GM10266 (cell line): ENCODE measurements at regions not wholly inside any gene's neighbourhood (a gene's known extent, or its start where the extent isn't known, plus 50 kb on each side); places are given as distances from the start of the nearest gene placed in this dataset.

Experiments used
- DNase-seq: peaks from one replicate; pipeline ENCODE4 v3.0.0; 2012; ENCODE audit errors: extremely low spot score
- CTCF ChIP-seq: IDR thresholded peaks from 2 replicates; pipeline ENCODE4 v1.5.1; 2012; ENCODE audit warnings: mild to moderate bottlenecking, low read depth; ENCODE audit not compliant: control insufficient read depth, insufficient read depth; ENCODE audit errors: missing control alignments

GRCh38 chrX:7330971-7331746, 183.2 kb upstream of the PUDP start:
- no peak for TF ChIP-seq CTCF
- DNase-seq, result no peak

GRCh38 chrX:7330556-7330955, 182.6 kb upstream of the PUDP start:
- no peak for DNase-seq

GRCh38 chrX:7318661-7319060, 170.7 kb upstream of the PUDP start:
- no peak for TF ChIP-seq CTCF

More at GRCh38 chrX:7330556-7330955, 182.6 kb upstream of the PUDP start:
- no peak for TF ChIP-seq CTCF

GRCh38 chrX:7318241-7318640, 170.3 kb upstream of the PUDP start:
- DNase-seq, result no peak
- TF ChIP-seq CTCF, result no peak

More at GRCh38 chrX:7318661-7319060, 170.7 kb upstream of the PUDP start:
- no peak for DNase-seq

GRCh38 chrX:7316887-7317286, 168.9 kb upstream of the PUDP start:
- TF ChIP-seq CTCF, result no peak
- DNase-seq, result no peak

- DNase-seq, result no peak
- no peak for TF ChIP-seq CTCF
Measured at GRCh38 chrX:7316280-7316679, 168.3 kb upstream of the PUDP start.

- TF ChIP-seq CTCF, result no peak
- DNase-seq, result no peak
Measured at GRCh38 chrX:7314425-7314824, 166.5 kb upstream of the PUDP start.
